ENCODE measurements at regions not wholly inside any gene's neighbourhood (a gene's known extent, or its start where the extent isn't known, plus 50 kb on each side); places are given as distances from the start of the nearest gene placed in this dataset.
"Not testable (repeated sequence)": the region's sequence is repeated elsewhere in the genome, so short reads cannot be mapped to it uniquely, and the experiment has no call there.

- Histone ChIP-seq H3K36me3 (ENCODE audit: control insufficient read depth, insufficient read depth, low read length) (no peaks in the 10 kb centered on the region), H3K4me3 (ENCODE audit: low read depth, low read length) (no peak overlapping the region), H3K27ac (ENCODE audit: insufficient read depth, low read length, poor library complexity, severe bottlenecking) (no peak overlapping the region), H3K9me3 (ENCODE audit: control insufficient read depth in 2 of 2, low read length in 2 of 2) (peaks cover 28 to 33% of the 10 kb centered on the region in 2 experiments), H3K27me3 (ENCODE audit: control insufficient read depth, insufficient read depth, low read length) (peaks cover 7% of the 10 kb centered on the region), H3K4me1 (ENCODE audit: control insufficient read depth, insufficient read depth, low read length, poor library complexity, severe bottlenecking) (no peaks in the 10 kb centered on the region)
- Mint-ChIP-seq H3K36me3 (peaks cover 6% of the 10 kb centered on the region), H3K4me1 (peaks cover 0 to 5% (median 0%) of the 10 kb centered on the region in 4 donors), H3K27ac (no peak overlapping the region), H3K9me3 (peaks cover 0 to 33% (median 20%) of the 10 kb centered on the region in 7 donors), H3K27me3 (peaks cover 11% of the 10 kb centered on the region), H3K4me3 (no peak overlapping the region)
- no peak for DNase-seq
- ATAC-seq (ENCODE audit: low read depth in 2 of 2), result no peak
These were observed 79.2 kb upstream of the NCK2 start for GRCh38 chr2:105665480-105665879.

DNA sequence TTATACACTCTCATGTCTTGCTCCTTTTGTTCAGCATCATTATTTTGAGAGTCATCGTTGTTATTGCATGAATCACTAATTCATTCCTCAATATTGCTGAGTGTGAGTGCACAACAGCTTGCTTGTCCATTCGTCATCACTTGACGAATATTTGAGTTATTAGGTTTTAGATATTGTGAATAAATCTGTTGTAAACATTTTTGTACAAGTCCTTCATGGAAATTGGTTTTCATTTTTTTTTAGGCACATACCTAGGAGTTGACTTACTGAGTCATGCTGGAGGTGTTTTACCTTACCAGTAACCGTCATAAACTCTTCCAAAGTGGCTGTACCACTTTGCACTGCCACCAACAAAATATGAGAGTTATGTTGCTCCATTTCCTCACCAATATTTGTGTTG lies 84.2 kb upstream of the NCK2 start:
- no peaks in the 10 kb centered on the region for H3K4me1 ChIP-seq (ENCODE audit: control insufficient read depth, insufficient read depth, low read length, poor library complexity, severe bottlenecking)
- H3K27me3 Mint-ChIP-seq, result peaks cover 13% of the 10 kb centered on the region
- H3K27ac Mint-ChIP-seq, result no peak overlapping the region

GRCh38 chr2:105655723-105656606 lies 88.7 kb upstream of the NCK2 start:
- not testable (repeated sequence) for H3K4me3 ChIP-seq (ENCODE audit: low read depth, low read length); H3K36me3 ChIP-seq (ENCODE audit: control insufficient read depth, insufficient read depth, low read length); H3K36me3 Mint-ChIP-seq; H3K4me1 Mint-ChIP-seq; H3K4me1 ChIP-seq (ENCODE audit: control insufficient read depth, insufficient read depth, low read length, poor library complexity, severe bottlenecking); H3K9me3 Mint-ChIP-seq; H3K27ac ChIP-seq (ENCODE audit: insufficient read depth, low read length, poor library complexity, severe bottlenecking); H3K27ac Mint-ChIP-seq; H3K4me3 Mint-ChIP-seq; H3K9me3 ChIP-seq (ENCODE audit: control insufficient read depth in 2 of 2, low read length in 2 of 2); ATAC-seq (ENCODE audit: low read depth in 2 of 2); H3K27me3 ChIP-seq (ENCODE audit: control insufficient read depth, insufficient read depth, low read length); H3K27me3 Mint-ChIP-seq
- peak in 1 of 3 donors; percentile 7 for DNase-seq

More for the DNA sequence above, 84.2 kb upstream of the NCK2 start:
- DNase-seq, result no peak
- H3K27ac ChIP-seq (ENCODE audit: insufficient read depth, low read length, poor library complexity, severe bottlenecking), result no peak overlapping the region
- no peak for ATAC-seq (ENCODE audit: low read depth in 2 of 2)
- no peak overlapping the region for H3K4me3 Mint-ChIP-seq
- H3K9me3 Mint-ChIP-seq, result peaks cover 0 to 15% (median 8%) of the 10 kb centered on the region in 7 donors
- no peak overlapping the region for H3K4me3 ChIP-seq (ENCODE audit: low read depth, low read length)
- H3K36me3 ChIP-seq (ENCODE audit: control insufficient read depth, insufficient read depth, low read length), result no peaks in the 10 kb centered on the region
- H3K4me1 Mint-ChIP-seq, result peaks cover 0 to 6% (median 2%) of the 10 kb centered on the region in 4 donors
- H3K9me3 ChIP-seq (ENCODE audit: control insufficient read depth in 2 of 2, low read length in 2 of 2), result peaks cover 7 to 15% of the 10 kb centered on the region in 2 experiments
- peaks cover 5% of the 10 kb centered on the region for H3K36me3 Mint-ChIP-seq
- peaks cover 6% of the 10 kb centered on the region for H3K27me3 ChIP-seq (ENCODE audit: control insufficient read depth, insufficient read depth, low read length)

DNA sequence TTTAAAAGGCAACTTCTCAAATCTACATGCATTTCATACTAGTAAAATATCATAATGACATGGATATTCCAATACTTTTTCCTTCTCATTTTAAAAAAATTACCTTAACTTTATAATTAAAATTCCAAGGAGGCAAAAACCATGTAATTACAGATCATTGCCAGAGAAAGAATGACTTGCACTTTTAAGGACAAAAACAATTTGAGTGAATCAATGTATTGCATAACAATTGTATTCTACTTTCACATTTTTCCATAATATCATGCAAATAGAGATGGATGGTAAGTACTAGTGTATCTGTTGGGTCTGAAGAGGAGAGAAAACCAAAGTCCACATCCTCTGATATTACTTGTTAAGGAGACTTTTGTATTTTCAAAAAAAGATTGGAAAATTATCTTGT lies 89.5 kb upstream of the NCK2 start:
- peaks cover 4% of the 10 kb centered on the region for H3K27me3 Mint-ChIP-seq
- DNase-seq, result no peak
- no peaks in the 10 kb centered on the region for H3K36me3 Mint-ChIP-seq
- peaks cover 0 to 6% (median 0%) of the 10 kb centered on the region in 7 donors for H3K9me3 Mint-ChIP-seq
- H3K36me3 ChIP-seq (ENCODE audit: control insufficient read depth, insufficient read depth, low read length), result no peaks in the 10 kb centered on the region
- H3K27ac ChIP-seq (ENCODE audit: insufficient read depth, low read length, poor library complexity, severe bottlenecking), result no peak overlapping the region
- H3K4me3 ChIP-seq (ENCODE audit: low read depth, low read length), result no peak overlapping the region
- ATAC-seq (ENCODE audit: low read depth in 2 of 2), result no peak
- H3K4me1 ChIP-seq (ENCODE audit: control insufficient read depth, insufficient read depth, low read length, poor library complexity, severe bottlenecking), result no peaks in the 10 kb centered on the region
- H3K27ac Mint-ChIP-seq, result no peak overlapping the region
- H3K4me3 Mint-ChIP-seq, result no peak overlapping the region
- peaks cover 1% of the 10 kb centered on the region for H3K27me3 ChIP-seq (ENCODE audit: control insufficient read depth, insufficient read depth, low read length)
- no peaks in the 10 kb centered on the region for H3K9me3 ChIP-seq (ENCODE audit: control insufficient read depth in 2 of 2, low read length in 2 of 2)
- H3K4me1 Mint-ChIP-seq, result peaks cover 0 to 6% (median 1%) of the 10 kb centered on the region in 4 donors

DNA sequence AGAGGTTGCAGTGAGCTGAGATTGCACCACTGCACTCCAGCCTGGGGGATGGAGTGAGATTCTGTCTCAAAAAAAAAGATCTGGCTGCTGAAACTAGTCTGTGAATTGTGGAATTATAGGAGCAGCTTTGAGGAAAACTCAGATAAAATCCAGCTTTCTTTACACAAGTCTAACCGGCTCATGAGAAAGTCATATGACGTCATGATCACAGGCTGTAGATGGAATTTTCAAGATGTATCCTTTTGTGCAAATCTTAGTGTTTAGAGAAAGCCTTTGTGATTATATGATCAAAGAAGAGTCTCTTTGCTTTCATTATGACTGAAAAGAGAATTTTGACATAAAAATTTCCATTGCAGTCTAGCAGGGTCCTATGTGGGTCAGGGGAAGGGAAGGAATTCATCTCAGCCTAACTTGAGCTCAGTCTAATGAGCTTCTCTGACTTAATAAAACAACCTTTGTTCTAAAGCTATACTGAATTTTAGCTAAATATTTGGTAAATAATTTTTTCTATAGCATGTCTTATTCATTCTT lies 90.2 kb upstream of the NCK2 start:
- peaks cover 0 to 3% (median 0%) of the 10 kb centered on the region in 4 donors for H3K4me1 Mint-ChIP-seq
- Histone ChIP-seq H3K36me3 (ENCODE audit: control insufficient read depth, insufficient read depth, low read length) (no peaks in the 10 kb centered on the region), H3K27ac (ENCODE audit: insufficient read depth, low read length, poor library complexity, severe bottlenecking) (no peak overlapping the region), H3K9me3 (ENCODE audit: control insufficient read depth in 2 of 2, low read length in 2 of 2) (no peaks in the 10 kb centered on the region), H3K4me1 (ENCODE audit: control insufficient read depth, insufficient read depth, low read length, poor library complexity, severe bottlenecking) (no peaks in the 10 kb centered on the region), H3K4me3 (ENCODE audit: low read depth, low read length) (no peak overlapping the region), H3K27me3 (ENCODE audit: control insufficient read depth, insufficient read depth, low read length) (no peaks in the 10 kb centered on the region)
- peaks cover 0 to 6% (median 0%) of the 10 kb centered on the region in 7 donors for H3K9me3 Mint-ChIP-seq
- peaks cover 2% of the 10 kb centered on the region for H3K27me3 Mint-ChIP-seq
- ATAC-seq (ENCODE audit: low read depth in 2 of 2), result no peak
- H3K4me3 Mint-ChIP-seq, result no peak overlapping the region
- DNase-seq, result no peak
- no peak overlapping the region for H3K27ac Mint-ChIP-seq
- H3K36me3 Mint-ChIP-seq, result no peaks in the 10 kb centered on the region

DNA sequence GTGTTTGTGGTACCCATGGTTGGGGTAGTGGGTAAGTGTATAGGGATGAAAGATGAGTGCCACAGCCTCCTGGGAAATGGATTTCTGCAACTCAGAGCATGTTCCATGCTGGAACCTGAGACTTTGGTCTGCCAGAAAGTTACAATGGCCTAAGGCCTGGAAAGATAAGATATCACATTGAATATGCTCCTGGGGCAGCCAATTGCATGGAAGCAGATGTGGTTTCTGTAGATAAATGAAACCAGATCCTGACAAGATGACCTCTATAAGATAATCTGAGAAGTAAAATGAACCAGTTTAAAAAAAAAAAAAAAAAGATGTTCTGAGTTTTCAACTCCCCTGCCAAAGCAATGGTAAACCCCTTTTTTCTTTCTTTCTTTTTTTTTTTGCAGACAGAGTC lies 91.4 kb upstream of the NCK2 start:
- Mint-ChIP-seq H3K36me3 (no peaks in the 10 kb centered on the region), H3K27me3 (no peaks in the 10 kb centered on the region), H3K4me3 (no peak overlapping the region), H3K27ac (no peak overlapping the region), H3K4me1 (peaks cover 0 to 6% (median 1%) of the 10 kb centered on the region in 4 donors), H3K9me3 (peaks cover 0 to 6% (median 0%) of the 10 kb centered on the region in 7 donors)
- Histone ChIP-seq H3K4me3 (ENCODE audit: low read depth, low read length) (no peak overlapping the region), H3K9me3 (ENCODE audit: control insufficient read depth in 2 of 2, low read length in 2 of 2) (no peaks in the 10 kb centered on the region), H3K36me3 (ENCODE audit: control insufficient read depth, insufficient read depth, low read length) (no peaks in the 10 kb centered on the region), H3K4me1 (ENCODE audit: control insufficient read depth, insufficient read depth, low read length, poor library complexity, severe bottlenecking) (no peaks in the 10 kb centered on the region), H3K27me3 (ENCODE audit: control insufficient read depth, insufficient read depth, low read length) (no peaks in the 10 kb centered on the region), H3K27ac (ENCODE audit: insufficient read depth, low read length, poor library complexity, severe bottlenecking) (no peak overlapping the region)
- DNase-seq (no peak), ATAC-seq (ENCODE audit: low read depth in 2 of 2) (no peak)

- H3K4me1 ChIP-seq (ENCODE audit: control insufficient read depth, insufficient read depth, low read length, poor library complexity, severe bottlenecking), result no peaks in the 10 kb centered on the region
- no peaks in the 10 kb centered on the region for H3K27me3 ChIP-seq (ENCODE audit: control insufficient read depth, insufficient read depth, low read length)
- DNase-seq (no peak), ATAC-seq (ENCODE audit: low read depth in 2 of 2) (no peak)
- no peaks in the 10 kb centered on the region for H3K36me3 Mint-ChIP-seq
- peaks cover 0 to 6% (median 1%) of the 10 kb centered on the region in 4 donors for H3K4me1 Mint-ChIP-seq
- H3K4me3 ChIP-seq (ENCODE audit: low read depth, low read length), result no peak overlapping the region
- no peak overlapping the region for H3K4me3 Mint-ChIP-seq
- peak overlapping the region in 1 of 3 donors; percentile 34 for H3K27ac Mint-ChIP-seq
- no peaks in the 10 kb centered on the region for H3K27me3 Mint-ChIP-seq
- no peak overlapping the region for H3K27ac ChIP-seq (ENCODE audit: insufficient read depth, low read length, poor library complexity, severe bottlenecking)
- H3K36me3 ChIP-seq (ENCODE audit: control insufficient read depth, insufficient read depth, low read length), result no peaks in the 10 kb centered on the region
- H3K9me3 ChIP-seq (ENCODE audit: control insufficient read depth in 2 of 2, low read length in 2 of 2), result no peaks in the 10 kb centered on the region
- peaks cover 0 to 4% (median 0%) of the 10 kb centered on the region in 7 donors for H3K9me3 Mint-ChIP-seq
These were observed 92.5 kb upstream of the NCK2 start for GRCh38 chr2:105652014-105652796.
